Muscle layer of duodenum (tissue), 2 donors: ENCODE measurements at regions not wholly inside any gene's neighbourhood (a gene's known extent, or its start where the extent isn't known, plus 50 kb on each side); places are given as distances from the start of the nearest gene placed in this dataset.

Source experiments
- H3K27ac ChIP-seq: one replicate; pipeline ENCODE4 v1.7.0; 2013; ENCODE audit warnings: mild to moderate bottlenecking, low read length
- H3K27me3 ChIP-seq: one replicate; pipeline ENCODE4 v1.7.0; 2013; ENCODE audit warnings: low read depth, mild to moderate bottlenecking, control low read depth, low read length
- H3K36me3 ChIP-seq, 2 donors: one replicate each; pipeline ENCODE4 v1.7.0; 2013; ENCODE audit warnings: low read length in 2 of 2, control low read depth in 1 of 2, mild to moderate bottlenecking in 1 of 2; ENCODE audit not compliant: insufficient read depth in 2 of 2, control insufficient read depth in 1 of 2
- H3K4me1 ChIP-seq, 2 donors: one replicate each; pipeline ENCODE4 v1.7.0; 2013; ENCODE audit warnings: low read length in 2 of 2, mild to moderate bottlenecking in 2 of 2, control low read depth in 1 of 2, moderate library complexity in 1 of 2; ENCODE audit not compliant: insufficient read depth in 2 of 2, control insufficient read depth in 1 of 2
- H3K4me3 ChIP-seq, 2 donors: one replicate each; pipeline ENCODE4 v1.7.0; 2013; ENCODE audit warnings: low read length in 2 of 2, low read depth in 1 of 2, mild to moderate bottlenecking in 1 of 2
- H3K9me3 ChIP-seq, 2 donors: one replicate each; pipeline ENCODE4 v1.7.0; 2013; ENCODE audit warnings: low read length in 2 of 2, control low read depth in 1 of 2, mild to moderate bottlenecking in 1 of 2; ENCODE audit not compliant: control insufficient read depth in 1 of 2
- donor health status: healthy.

- Histone ChIP-seq H3K9me3 (no peaks in the 10 kb centered on the region), H3K4me3 (no peak overlapping the region), H3K27ac (no peak overlapping the region), H3K36me3 (no peaks in the 10 kb centered on the region), H3K4me1 (no peaks in the 10 kb centered on the region), H3K27me3 (no peaks in the 10 kb centered on the region)
Measured at GRCh38 chr6:90350689-90351554, 54.3 kb upstream of the BACH2 start.

GRCh38 chr6:90347411-90347851 lies 50.8 kb upstream of the BACH2 start:
- no peaks in the 10 kb centered on the region for H3K9me3 ChIP-seq

GRCh38 chr6:90346729-90347128 lies 50.1 kb upstream of the BACH2 start:
- Histone ChIP-seq H3K36me3 (no peaks in the 10 kb centered on the region), H3K27ac (no peak overlapping the region), H3K27me3 (no peaks in the 10 kb centered on the region), H3K4me3 (no peak overlapping the region), H3K4me1 (no peaks in the 10 kb centered on the region), H3K9me3 (no peaks in the 10 kb centered on the region)

More at GRCh38 chr6:90347411-90347851, 50.8 kb upstream of the BACH2 start:
- no peaks in the 10 kb centered on the region for H3K4me1 ChIP-seq
- H3K27me3 ChIP-seq, result no peaks in the 10 kb centered on the region
- H3K36me3 ChIP-seq, result no peaks in the 10 kb centered on the region
- H3K4me3 ChIP-seq, result no peak overlapping the region
- no peak overlapping the region for H3K27ac ChIP-seq
